ENCODE measurements at regions not wholly inside any gene's neighbourhood (a gene's known extent, or its start where the extent isn't known, plus 50 kb on each side); places are given as distances from the start of the nearest gene placed in this dataset.

GRCh38 chr12:105936496-105936895 lies 202.3 kb downstream of the NUAK1 start:
- Histone ChIP-seq H4K20me1 (ENCODE audit: low read depth, low read length) (no peaks in the 10 kb centered on the region), H3F3A (ENCODE audit: insufficient read depth) (no peaks in the 10 kb centered on the region), H3K79me2 (ENCODE audit: insufficient read depth, low read length) (no peaks in the 10 kb centered on the region), H3K27me3 (ENCODE audit: low read length) (no peaks in the 10 kb centered on the region), H3K9me2 (replicated peaks; ENCODE audit: insufficient read depth, low read length) (no peaks in the 10 kb centered on the region), H3K9me3 (ENCODE audit: insufficient read depth, low read length) (no peaks in the 10 kb centered on the region), H3K4me3 (ENCODE audit: insufficient read depth, low read length, poor library complexity, severe bottlenecking) (no peak overlapping the region), H3K27ac (ENCODE audit: low read depth, low read length) (no peak overlapping the region), H3K36me3 (ENCODE audit: low read length) (no peaks in the 10 kb centered on the region), H3K9ac (ENCODE audit: low read length) (no peak overlapping the region), H2AFZ (ENCODE audit: low read depth, low read length, severe bottlenecking) (no peak overlapping the region), H3K4me2 (ENCODE audit: low read depth, low read length, poor library complexity, severe bottlenecking) (no peak overlapping the region)
- TF ChIP-seq CTCF (IDR thresholded peaks at IDR 0.05; ENCODE audit: insufficient read depth, low read length, poor library complexity, severe bottlenecking) (no peak), EZH2phosphoT487 (conservative IDR thresholded peaks at IDR 0.05; ENCODE audit: low read length) (no peak)

DNA sequence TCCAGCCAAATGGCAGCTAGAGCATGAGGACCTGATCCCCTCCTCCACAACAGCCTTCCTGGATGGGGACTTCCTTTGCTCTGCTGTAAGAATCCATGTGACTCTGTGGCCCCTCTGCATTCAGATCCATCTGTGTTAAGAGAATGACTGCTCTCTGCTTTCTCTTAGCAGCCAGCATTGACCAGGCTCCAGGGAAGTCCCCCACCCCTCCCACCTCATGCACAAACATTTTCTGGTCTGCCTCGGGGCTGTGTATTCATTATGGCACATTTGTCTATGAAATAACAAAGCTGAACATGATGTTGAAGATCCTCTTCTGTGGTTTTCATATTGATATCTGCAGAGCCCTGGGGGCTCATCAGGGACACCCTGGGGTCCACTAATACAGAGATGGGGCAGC lies 201.7 kb downstream of the NUAK1 start:
- TF ChIP-seq CTCF (IDR thresholded peaks at IDR 0.05; ENCODE audit: insufficient read depth, low read length, poor library complexity, severe bottlenecking): no peak
- no peak for TF ChIP-seq EZH2phosphoT487 (conservative IDR thresholded peaks at IDR 0.05; ENCODE audit: low read length)
- H4K20me1 ChIP-seq (ENCODE audit: low read depth, low read length): no peaks in the 10 kb centered on the region
- H3K79me2 ChIP-seq (ENCODE audit: insufficient read depth, low read length): no peaks in the 10 kb centered on the region
- no peaks in the 10 kb centered on the region for H3F3A ChIP-seq (ENCODE audit: insufficient read depth)
- H3K9me2 ChIP-seq (replicated peaks; ENCODE audit: insufficient read depth, low read length): no peaks in the 10 kb centered on the region
- no peak overlapping the region for H3K4me3 ChIP-seq (ENCODE audit: insufficient read depth, low read length, poor library complexity, severe bottlenecking)
- no peaks in the 10 kb centered on the region for H3K9me3 ChIP-seq (ENCODE audit: insufficient read depth, low read length)
- H3K27me3 ChIP-seq (ENCODE audit: low read length): no peaks in the 10 kb centered on the region
- no peaks in the 10 kb centered on the region for H3K36me3 ChIP-seq (ENCODE audit: low read length)
- no peak overlapping the region for H3K27ac ChIP-seq (ENCODE audit: low read depth, low read length)
- no peak overlapping the region for H3K4me2 ChIP-seq (ENCODE audit: low read depth, low read length, poor library complexity, severe bottlenecking)
- no peak overlapping the region for H3K9ac ChIP-seq (ENCODE audit: low read length)
- H2AFZ ChIP-seq (ENCODE audit: low read depth, low read length, severe bottlenecking): no peak overlapping the region

GRCh38 chr12:105939181-105939721 lies 199.5 kb downstream of the NUAK1 start:
- no peaks in the 10 kb centered on the region for H3K79me2 ChIP-seq (ENCODE audit: insufficient read depth, low read length)
- no peak overlapping the region for H2AFZ ChIP-seq (ENCODE audit: low read depth, low read length, severe bottlenecking)
- H4K20me1 ChIP-seq (ENCODE audit: low read depth, low read length): no peaks in the 10 kb centered on the region
- no peak overlapping the region for H3K4me2 ChIP-seq (ENCODE audit: low read depth, low read length, poor library complexity, severe bottlenecking)
- H3K27me3 ChIP-seq (ENCODE audit: low read length): no peaks in the 10 kb centered on the region
- H3K27ac ChIP-seq (ENCODE audit: low read depth, low read length): no peak overlapping the region
- TF ChIP-seq CTCF (IDR thresholded peaks at IDR 0.05; ENCODE audit: insufficient read depth, low read length, poor library complexity, severe bottlenecking): no peak
- no peak for TF ChIP-seq EZH2phosphoT487 (conservative IDR thresholded peaks at IDR 0.05; ENCODE audit: low read length)
- H3K9me2 ChIP-seq (replicated peaks; ENCODE audit: insufficient read depth, low read length): no peaks in the 10 kb centered on the region
- no peaks in the 10 kb centered on the region for H3K36me3 ChIP-seq (ENCODE audit: low read length)
- H3K4me3 ChIP-seq (ENCODE audit: insufficient read depth, low read length, poor library complexity, severe bottlenecking): no peak overlapping the region
- no peaks in the 10 kb centered on the region for H3F3A ChIP-seq (ENCODE audit: insufficient read depth)
- H3K9me3 ChIP-seq (ENCODE audit: insufficient read depth, low read length): no peaks in the 10 kb centered on the region
- no peak overlapping the region for H3K9ac ChIP-seq (ENCODE audit: low read length)
